Adrenal gland (tissue), 9 donors: ENCODE measurements at regions not wholly inside any gene's neighbourhood (a gene's known extent, or its start where the extent isn't known, plus 50 kb on each side); places are given as distances from the start of the nearest gene placed in this dataset.

ENCODE experiments used
- DNase-seq, 7 donors: peaks; one replicate each; pipeline ENCODE4 v3.0.0-alpha.2; 2019 to 2020
- H3K27ac ChIP-seq, 5 donors: fragments of 200-600 bp; sonication (generic) in 4 of 5; 1 replicate in 3 of 5; 2 replicates in 2 of 5; pipeline versions ENCODE4 v1.5.1 to v1.8.0; 2016 to 2020; ENCODE audit warnings: mild to moderate bottlenecking in 1 of 5
- H3K27me3 ChIP-seq: fragments of 200-600 bp; 2 replicates; pipeline ENCODE4 v1.8.0; 2021
- H3K36me3 ChIP-seq, 2 donors: fragments of 200-600 bp; replicated peaks in 1 of 2; 1 replicate in 1 of 2; 2 replicates in 1 of 2; pipeline versions ENCODE4 v1.5.1 to v1.8.0; 2018 to 2022
- H3K4me1 ChIP-seq, 2 donors: fragments of 200-600 bp; replicated peaks in 1 of 2; 1 replicate in 1 of 2; 2 replicates in 1 of 2; pipeline versions ENCODE4 v1.5.1 to v1.8.0; 2018 to 2021
- H3K4me3 ChIP-seq, 4 donors: fragments of 200-600 bp; sonication (generic) in 3 of 4; one replicate each; pipeline ENCODE4 v1.5.1; 2016 to 2018
- H3K9me3 ChIP-seq, 3 donors: fragments of 200-600 bp; sonication (generic) in 1 of 3; replicated peaks in 1 of 3; 1 replicate in 2 of 3; 2 replicates in 1 of 3; pipeline versions ENCODE4 v1.5.1 to v1.8.0; 2016 to 2021
- CTCF ChIP-seq, 6 experiments: fragments of 450-650 bp in 4 of 6; fragments of 200-600 bp in 2 of 6; sonication (generic) in 1 of 6; IDR thresholded peaks; 1 replicate in 5 of 6; 2 replicates in 1 of 6; pipeline versions ENCODE4 v1.5.1 to v1.8.0; 2016 to 2021; ENCODE audit warnings: antibody characterized with exemption in 6 of 6, mild to moderate bottlenecking in 2 of 6, moderate library complexity in 1 of 6
- POLR2A ChIP-seq, 2 donors: fragments of 450-650 bp; IDR thresholded peaks; one replicate each; pipeline ENCODE4 v1.6.1; 2017; ENCODE audit warnings: antibody characterized with exemption in 2 of 2, mild to moderate bottlenecking in 2 of 2, moderate library complexity in 1 of 2
- WGBS, 4 donors: extraction: QIAGEN DNeasy Blood & Tissue Kit in 2 of 4; methylation state at CpG; one replicate each; pipeline versions ENCODE4 v1.1.5 to v1.1.7; 2013 to 2017; 5-methylcytosine and 5-hydroxymethylcytosine counted together
- intact Hi-C, 2 donors: fragments of 100-400 bp; cut with DNase I; formaldehyde crosslinking; loops; one replicate each; pipeline versions ENCODE4 v1.14.1 to v1.15.0; 2022 to 2023
- donor health status: healthy with polysubstance abuse.
- donor health status: Bipolar disorder and iron deficiency.
- donor health status: DM: yes; HTN: yes; CAD: no.
- donor health status: DM: no; HTN: no; CAD: no.
- donor health status: DM: no; HTN: no; CAD: no.

- DNase-seq = no peak
- intact Hi-C loops = no loop called here
- no peak overlapping the region for H3K4me3 ChIP-seq
- no peaks in the 10 kb centered on the region for H3K4me1 ChIP-seq
- H3K27ac ChIP-seq = no peak overlapping the region
- no peak for TF ChIP-seq POLR2A (IDR thresholded peaks at IDR 0.05)
- TF ChIP-seq CTCF (IDR thresholded peaks at IDR 0.05) = no peak
- no peaks in the 10 kb centered on the region for H3K9me3 ChIP-seq
- H3K36me3 ChIP-seq = no peaks in the 10 kb centered on the region
- 80 to 87% (median 83%) methylated on average over 4 of the region's 4 CpGs for WGBS, 4 donors
- no peaks in the 10 kb centered on the region for H3K27me3 ChIP-seq
Measured at GRCh38 chr7:9186730-9187129, 753.3 kb downstream of the NXPH1 start.

GRCh38 chr7:9189703-9190102 is 756.3 kb downstream of the NXPH1 start:
- intact Hi-C loops = no loop called here
- DNase-seq = no peak
- H3K9me3 ChIP-seq = no peaks in the 10 kb centered on the region
- no peaks in the 10 kb centered on the region for H3K27me3 ChIP-seq
- no peak overlapping the region for H3K27ac ChIP-seq
- H3K36me3 ChIP-seq = no peaks in the 10 kb centered on the region
- WGBS, 4 donors = 80 to 91% (median 86%) methylated on average over 9 of the region's 9 CpGs
- no peak overlapping the region for H3K4me3 ChIP-seq
- no peaks in the 10 kb centered on the region for H3K4me1 ChIP-seq
- TF ChIP-seq POLR2A (IDR thresholded peaks at IDR 0.05) (no peak), CTCF (IDR thresholded peaks at IDR 0.05) (no peak)

- no peak for DNase-seq
- intact Hi-C loops = no loop called here
- no peaks in the 10 kb centered on the region for H3K9me3 ChIP-seq
- no peak overlapping the region for H3K4me3 ChIP-seq
- no peaks in the 10 kb centered on the region for H3K36me3 ChIP-seq
- no peaks in the 10 kb centered on the region for H3K27me3 ChIP-seq
- no peak overlapping the region for H3K27ac ChIP-seq
- 67 to 78% (median 69%) methylated on average over 2 of the region's 2 CpGs for WGBS, 4 donors
- no peak for TF ChIP-seq POLR2A (IDR thresholded peaks at IDR 0.05)
- TF ChIP-seq CTCF (IDR thresholded peaks at IDR 0.05) = no peak
- no peaks in the 10 kb centered on the region for H3K4me1 ChIP-seq
Measured at GRCh38 chr7:9192969-9193368, 759.6 kb downstream of the NXPH1 start.

- WGBS, 4 donors = 77 to 81% (median 79%) methylated on average over 4 of the region's 4 CpGs
- intact Hi-C loops = no loop called here
- H3K4me3 ChIP-seq = no peak overlapping the region
- H3K4me1 ChIP-seq = no peaks in the 10 kb centered on the region
- H3K36me3 ChIP-seq = peaks cover 0 to 4% of the 10 kb centered on the region in 2 donors
- no peaks in the 10 kb centered on the region for H3K27me3 ChIP-seq
- no peak for TF ChIP-seq POLR2A (IDR thresholded peaks at IDR 0.05)
- TF ChIP-seq CTCF (IDR thresholded peaks at IDR 0.05) = no peak
- no peak for DNase-seq
- no peaks in the 10 kb centered on the region for H3K9me3 ChIP-seq
- no peak overlapping the region for H3K27ac ChIP-seq
Measured at GRCh38 chr7:9200626-9201025, 767.2 kb downstream of the NXPH1 start.
